H1 (cell line): ENCODE measurements at regions not wholly inside any gene's neighbourhood (a gene's known extent, or its start where the extent isn't known, plus 50 kb on each side); places are given as distances from the start of the nearest gene placed in this dataset.

Experiments
- CTCF ChIA-PET: fragments of 300-600 bp; sonication (Branson Sonifier 250); formaldehyde crosslinking; loops from one replicate; lab custom pipeline; 2021; ENCODE audit not compliant: partially characterized antibody; lab: Charles Lee
- POLR2A ChIA-PET: fragments of 300-600 bp; sonication (Branson Sonifier 250); formaldehyde crosslinking; loops from one replicate; lab custom pipeline; 2021; ENCODE audit warnings: inconsistent platforms; ENCODE audit not compliant: partially characterized antibody; lab: Charles Lee
- DNase-seq, 2 experiments: peaks; one replicate each; pipeline versions ENCODE4 v3.0.0 to v3.0.0-alpha.2; 2010 to 2022; ENCODE audit warnings: low spot score in 2 of 2, low read depth in 1 of 2, mixed read lengths in 1 of 2
- FAIRE-seq: peaks from 2 replicates; lab custom pipeline; 2011; peaks lifted over from hg19 to GRCh38; lab: Jason Lieb, UNC
- H2AFZ ChIP-seq: 2 replicates; pipeline ENCODE4 v1.8.1; 2012; ENCODE audit warnings: low read length, inconsistent platforms
- H2AK5ac ChIP-seq: 2 replicates; pipeline ENCODE4 v1.6.1; 2013; ENCODE audit warnings: low read depth, low read length
- H2BK120ac ChIP-seq: replicated peaks from 2 replicates; pipeline ENCODE3; 2013; ENCODE audit warnings: low read depth, low read length, inconsistent platforms
- H2BK12ac ChIP-seq: 2 replicates; pipeline ENCODE4 v1.6.1; 2013; ENCODE audit warnings: low read depth, low read length
- H2BK15ac ChIP-seq: 2 replicates; pipeline ENCODE4 v1.6.1; 2013; ENCODE audit warnings: low read length
- H2BK20ac ChIP-seq: 2 replicates; pipeline ENCODE4 v1.6.1; 2013; ENCODE audit warnings: low read length
- H2BK5ac ChIP-seq: 2 replicates; pipeline ENCODE4 v1.6.1; 2013; ENCODE audit warnings: low read depth, low read length
- H3K14ac ChIP-seq: 2 replicates; pipeline ENCODE4 v1.6.1; 2013; ENCODE audit warnings: inconsistent platforms; ENCODE audit not compliant: insufficient read length
- H3K18ac ChIP-seq: 2 replicates; pipeline ENCODE4 v1.6.1; 2013; ENCODE audit warnings: low read length; ENCODE audit errors: extremely low read depth
- H3K23ac ChIP-seq: 2 replicates; pipeline ENCODE4 v1.6.1; 2013; ENCODE audit warnings: inconsistent platforms; ENCODE audit not compliant: insufficient read length
- H3K23me2 ChIP-seq: 2 replicates; pipeline ENCODE4 v1.6.1; 2013; ENCODE audit warnings: low read depth, low read length
- H3K27ac ChIP-seq: 2 replicates; pipeline ENCODE4 v1.6.1; 2011; ENCODE audit warnings: low read depth, low read length, inconsistent platforms
- H3K27me3 ChIP-seq, 4 experiments: replicated peaks in 1 of 4; 1 replicate in 1 of 4; 2 replicates in 3 of 4; pipeline versions ENCODE4 v1.6.1 to v1.8.1; 2011 to 2013; ENCODE audit warnings: low read length in 3 of 4, mild to moderate bottlenecking in 3 of 4, inconsistent platforms in 2 of 4, mixed read lengths in 2 of 4, moderate library complexity in 1 of 4; ENCODE audit not compliant: control insufficient read depth in 3 of 4, insufficient read depth in 3 of 4; ENCODE audit errors: extremely low read depth in 1 of 4
- H3K36me3 ChIP-seq, 4 experiments: 2 replicates each; pipeline versions ENCODE4 v1.6.1 to v1.8.1; 2011 to 2013; ENCODE audit warnings: mild to moderate bottlenecking in 4 of 4, low read length in 3 of 4, moderate library complexity in 2 of 4, control low read depth in 1 of 4, inconsistent platforms in 1 of 4; ENCODE audit not compliant: insufficient read depth in 4 of 4, control insufficient read depth in 2 of 4
- H3K4ac ChIP-seq: replicated peaks from 2 replicates; pipeline ENCODE3; 2013; ENCODE audit warnings: low read length, low read depth, mixed read lengths, inconsistent platforms; ENCODE audit not compliant: insufficient read length
- H3K4me1 ChIP-seq, 4 experiments: replicated peaks in 1 of 4; 1 replicate in 1 of 4; 2 replicates in 3 of 4; pipeline versions ENCODE4 v1.6.1 to v1.8.1; 2011 to 2013; ENCODE audit warnings: low read length in 3 of 4, inconsistent platforms in 2 of 4, mixed read lengths in 1 of 4; ENCODE audit not compliant: insufficient read depth in 4 of 4, control insufficient read depth in 3 of 4
- H3K4me2 ChIP-seq, 2 experiments: 2 replicates each; pipeline versions ENCODE4 v1.6.1 to v1.8.1; 2011 to 2013; ENCODE audit warnings: low read depth in 2 of 2, low read length in 2 of 2, control low read depth in 1 of 2, inconsistent platforms in 1 of 2, mild to moderate bottlenecking in 1 of 2; ENCODE audit not compliant: insufficient read depth in 1 of 2
- H3K4me3 ChIP-seq, 4 experiments: fragments of 200-600, 300-600 bp in 1 of 4; sonication (generic), shearing (Covaris generic), sonication (Bioruptor Twin) in 1 of 4; 2 replicates each; pipeline versions ENCODE4 v1.5.1 to v1.8.1; 2011 to 2016; ENCODE audit warnings: low read length in 4 of 4, low read depth in 3 of 4, control low read depth in 2 of 4, inconsistent platforms in 2 of 4, mild to moderate bottlenecking in 2 of 4, mixed read lengths in 1 of 4, moderate library complexity in 1 of 4; ENCODE audit not compliant: insufficient read depth in 2 of 4; ENCODE audit errors: extremely low read depth in 1 of 4
- H3K56ac ChIP-seq: replicated peaks from 2 replicates; pipeline ENCODE3; 2013; ENCODE audit warnings: low read depth, mild to moderate bottlenecking, mixed read lengths, low read length, inconsistent platforms; ENCODE audit not compliant: insufficient read length
- H3K79me1 ChIP-seq: 2 replicates; pipeline ENCODE4 v1.6.1; 2013; ENCODE audit warnings: low read depth, low read length, control low read depth
- H3K79me2 ChIP-seq, 2 experiments: 2 replicates each; pipeline versions ENCODE4 v1.6.1 to v1.8.1; 2012 to 2013; ENCODE audit warnings: low read length in 2 of 2, mild to moderate bottlenecking in 2 of 2, inconsistent platforms in 1 of 2; ENCODE audit not compliant: insufficient read depth in 2 of 2, control insufficient read depth in 1 of 2
- H3K9ac ChIP-seq, 4 experiments: replicated peaks in 1 of 4; 1 replicate in 1 of 4; 2 replicates in 3 of 4; pipeline versions ENCODE4 v1.6.1 to v1.8.1; 2011 to 2013; ENCODE audit warnings: low read depth in 3 of 4, low read length in 3 of 4, control low read depth in 2 of 4, mild to moderate bottlenecking in 2 of 4, moderate library complexity in 2 of 4, inconsistent platforms in 1 of 4; ENCODE audit errors: extremely low read depth in 1 of 4
- H3K9me3 ChIP-seq, 2 experiments: 2 replicates each; pipeline versions ENCODE4 v1.6.1 to v1.8.1; 2012 to 2013; ENCODE audit warnings: mild to moderate bottlenecking in 2 of 2, moderate library complexity in 2 of 2, control low read depth in 1 of 2, inconsistent platforms in 1 of 2, low read depth in 1 of 2, low read length in 1 of 2, mixed read lengths in 1 of 2; ENCODE audit not compliant: insufficient read depth in 2 of 2
- H4K20me1 ChIP-seq, 2 experiments: replicated peaks in 1 of 2; 2 replicates each; pipeline versions ENCODE3 to v1.8.1; 2011 to 2013; ENCODE audit warnings: inconsistent platforms in 2 of 2, low read length in 2 of 2, mild to moderate bottlenecking in 1 of 2; ENCODE audit not compliant: insufficient read depth in 2 of 2, control insufficient read depth in 1 of 2
- H4K5ac ChIP-seq: 2 replicates; pipeline ENCODE4 v1.6.1; 2013; ENCODE audit warnings: low read length, low read depth, mixed read lengths, inconsistent platforms; ENCODE audit not compliant: insufficient read length
- H4K8ac ChIP-seq: 2 replicates; pipeline ENCODE4 v1.8.0; 2013; ENCODE audit warnings: mild to moderate bottlenecking, moderate library complexity, low read length, inconsistent platforms; ENCODE audit not compliant: insufficient read depth; ENCODE audit errors: extremely low read depth
- H4K91ac ChIP-seq: replicated peaks from 2 replicates; pipeline ENCODE3; 2013; ENCODE audit warnings: low read length, mixed read lengths, inconsistent platforms; ENCODE audit not compliant: insufficient read length
- ATF3 ChIP-seq: IDR thresholded peaks from 2 replicates; pipeline ENCODE4 v1.6.1; 2011; ENCODE audit warnings: low read depth, mild to moderate bottlenecking, low read length; ENCODE audit not compliant: insufficient read depth
- SUZ12 ChIP-seq: fragments of 200-600 bp; sonication (generic); IDR thresholded peaks from 2 replicates; pipeline ENCODE4 v1.6.1; 2012; ENCODE audit warnings: mild to moderate bottlenecking, inconsistent platforms, low read length, moderate library complexity, mixed read lengths
- WGBS, 2 experiments: shearing (Covaris generic) in 1 of 2; methylation state at CpG; one replicate each; pipeline versions ENCODE4 v1.1.6 to v1.1.7; 2013 to 2015; ENCODE audit warnings: low lambda C conversion rate in 2 of 2, mixed read lengths in 2 of 2, inconsistent platforms in 1 of 2, low coverage in 1 of 2, missing lambda C conversion rate in 1 of 2; ENCODE audit not compliant: insufficient replicate concordance in 2 of 2, insufficient coverage in 1 of 2, insufficient read length in 1 of 2; ENCODE audit errors: extremely low coverage in 1 of 2, missing lambda C conversion rate in 1 of 2; 5-methylcytosine and 5-hydroxymethylcytosine counted together

- Histone ChIP-seq H2AK5ac (no peak overlapping the region), H4K91ac (no peak overlapping the region), H3K14ac (no peak overlapping the region), H3K79me2 (no peaks in the 10 kb centered on the region), H3K4ac (no peak overlapping the region), H2BK20ac (no peak overlapping the region), H3K9me3 (no peaks in the 10 kb centered on the region; a peak in 1 of 4 replicates), H2BK5ac (no peak overlapping the region), H3K4me2 (no peak overlapping the region), H3K23ac (no peak overlapping the region), H4K8ac (no peak overlapping the region), H3K23me2 (no peaks in the 10 kb centered on the region), H3K4me1 (no peaks in the 10 kb centered on the region), H3K56ac (no peak overlapping the region), H3K18ac (no peak overlapping the region), H3K36me3 (no peaks in the 10 kb centered on the region), H2AFZ (no peak overlapping the region), H2BK120ac (no peak overlapping the region), H2BK15ac (no peak overlapping the region), H2BK12ac (no peak overlapping the region), H3K4me3 (no peak overlapping the region), H3K27me3 (no peaks in the 10 kb centered on the region), H3K79me1 (no peaks in the 10 kb centered on the region), H4K20me1 (no peaks in the 10 kb centered on the region), H4K5ac (no peak overlapping the region), H3K27ac (no peak overlapping the region), H3K9ac (no peak overlapping the region)
- DNase-seq (no peak), FAIRE-seq (no peak)
- POLR2A ChIA-PET = no interaction called here
- 92% methylated on average over 10 of the region's 10 CpGs; no CpG with 5 or more reads in 1 of the 2 experiments for WGBS, 2 experiments
- CTCF ChIA-PET = no interaction called here
- TF ChIP-seq ATF3 (no peak), SUZ12 (no peak)
Measured at GRCh38 chr3:69460034-69460433, 74.1 kb upstream of the FRMD4B start.
